IPS DF 4.7 (cell line): ENCODE measurements at regions not wholly inside any gene's neighbourhood (a gene's known extent, or its start where the extent isn't known, plus 50 kb on each side); places are given as distances from the start of the nearest gene placed in this dataset.
"Not testable (repeated sequence)": the region's sequence is repeated elsewhere in the genome, so short reads cannot be mapped to it uniquely, and the experiment has no call there.

Experiments used
- DNase-seq: peaks from one replicate; pipeline ENCODE4 v3.0.0-alpha.2; 2013; ENCODE audit warnings: low spot score; ENCODE audit errors: extremely low read depth

DNA sequence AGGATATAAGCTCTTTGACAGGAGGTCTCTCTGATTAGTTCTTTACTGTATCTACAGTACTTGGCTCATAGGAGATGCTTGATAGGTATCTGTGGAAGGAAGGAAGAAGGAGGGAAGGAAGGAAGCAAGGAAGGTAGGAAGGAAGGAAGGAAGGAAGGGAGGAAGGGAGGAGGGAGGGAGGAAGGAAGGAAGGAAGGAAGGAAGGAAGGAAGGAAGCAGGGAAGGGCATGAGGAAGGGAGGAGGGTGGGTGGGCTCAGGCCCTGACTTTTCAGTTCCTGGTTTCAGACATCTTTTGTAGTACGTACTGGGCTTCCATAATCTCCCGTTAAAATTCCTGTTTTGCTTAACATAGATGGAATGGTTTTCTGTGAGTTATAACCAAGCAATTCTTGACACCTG, 175.0 kb upstream of the NUDT4 start:
- no peak for DNase-seq

- DNase-seq = no peak
Measured at GRCh38 chr12:93203361-93203760, 174.4 kb upstream of the NUDT4 start.

- no peak for DNase-seq
Measured at GRCh38 chr12:93204896-93205295, 172.8 kb upstream of the NUDT4 start.

GRCh38 chr12:93205361-93205760, 172.4 kb upstream of the NUDT4 start:
- DNase-seq = no peak

GRCh38 chr12:93208011-93208410, 169.7 kb upstream of the NUDT4 start:
- DNase-seq = no peak

DNA sequence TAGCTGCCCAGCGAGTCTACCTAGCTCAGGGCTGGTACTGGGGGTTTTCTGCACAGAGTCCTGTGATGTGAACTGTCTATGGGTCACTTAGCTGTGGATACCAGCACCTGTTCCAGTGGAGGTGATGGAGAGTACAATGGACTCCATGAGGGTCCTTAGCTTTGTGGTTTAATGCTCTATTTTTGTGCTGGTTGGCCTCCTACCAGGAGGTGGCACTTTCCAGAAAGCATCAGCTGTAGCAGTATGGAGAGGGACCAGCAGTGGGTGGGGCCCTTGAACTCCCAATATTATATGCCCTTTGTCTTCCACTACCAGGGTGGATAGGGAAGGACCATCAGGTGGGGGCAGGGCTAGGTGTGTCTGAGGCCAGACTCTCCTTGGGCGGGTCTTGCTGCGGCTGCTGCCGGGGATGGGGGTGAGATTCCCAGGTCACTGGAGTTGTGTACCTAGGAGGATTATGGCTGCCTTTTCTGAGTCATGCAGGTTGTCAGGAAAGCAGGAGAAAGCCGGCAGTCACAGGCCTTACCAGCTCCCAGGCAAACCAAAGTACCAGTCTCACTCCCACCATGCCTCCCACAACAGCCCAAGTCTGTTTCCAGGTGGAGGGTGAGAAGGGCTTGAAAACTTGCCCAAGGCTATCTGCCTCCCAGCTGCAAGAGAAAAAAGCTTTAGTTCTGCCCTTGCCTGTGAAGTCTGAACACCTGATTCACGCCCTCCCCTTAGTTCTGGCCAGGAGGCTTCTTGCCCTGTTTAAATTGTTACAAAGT, 163.0 kb upstream of the NUDT4 start:
- DNase-seq = no peak

GRCh38 chr12:93215290-93215678, 162.4 kb upstream of the NUDT4 start:
- DNase-seq = no peak

- DNase-seq = no peak
Measured at GRCh38 chr12:93219947-93220346, 157.8 kb upstream of the NUDT4 start.

GRCh38 chr12:93221841-93222240, 155.9 kb upstream of the NUDT4 start:
- DNase-seq = no peak

DNA sequence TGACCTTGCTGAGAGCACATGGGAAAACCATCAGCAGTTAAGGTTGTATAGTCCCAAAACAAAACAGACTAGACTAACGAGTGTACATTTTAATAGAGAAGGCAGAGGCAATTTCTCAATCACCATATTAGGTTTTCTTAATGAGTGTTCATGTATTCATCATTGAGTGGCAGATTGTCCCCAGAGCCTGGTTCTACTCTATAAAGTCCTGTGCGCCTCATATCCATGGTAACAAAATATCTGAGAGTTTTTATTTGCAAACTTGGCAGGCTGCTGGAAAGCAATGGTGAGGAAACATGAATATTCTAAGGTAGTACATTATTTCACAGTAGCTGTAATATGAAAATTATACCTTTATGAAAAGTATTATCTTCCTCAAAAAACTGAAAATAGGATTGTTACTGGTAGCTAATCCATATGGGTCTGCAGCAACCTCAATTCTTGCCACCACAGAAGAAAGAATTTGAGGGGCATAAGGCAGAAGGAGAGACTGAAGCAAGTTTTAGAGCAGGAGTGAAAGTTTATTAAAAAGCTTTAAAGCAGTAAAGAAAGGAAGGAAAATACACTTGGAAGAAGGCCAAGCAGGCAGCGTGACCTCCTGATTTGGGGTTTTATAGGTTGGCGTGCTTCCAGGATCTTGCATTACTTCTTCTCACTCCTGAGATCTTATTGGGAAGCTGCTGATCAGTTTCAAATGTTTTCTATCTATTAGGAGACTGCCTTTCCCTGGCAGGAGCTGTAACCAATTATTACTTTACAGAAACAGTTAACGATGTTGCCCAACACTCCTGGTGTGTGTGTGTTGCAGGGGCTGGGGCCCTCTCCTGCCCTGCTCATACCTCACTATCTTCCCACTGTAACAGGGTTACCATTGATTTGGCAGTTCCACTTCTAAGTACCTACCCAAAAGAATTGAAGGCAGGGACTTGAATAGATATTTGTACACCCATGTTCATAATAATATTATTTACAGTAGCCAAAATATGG, 154.0 kb upstream of the NUDT4 start:
- DNase-seq = no peak

DNA sequence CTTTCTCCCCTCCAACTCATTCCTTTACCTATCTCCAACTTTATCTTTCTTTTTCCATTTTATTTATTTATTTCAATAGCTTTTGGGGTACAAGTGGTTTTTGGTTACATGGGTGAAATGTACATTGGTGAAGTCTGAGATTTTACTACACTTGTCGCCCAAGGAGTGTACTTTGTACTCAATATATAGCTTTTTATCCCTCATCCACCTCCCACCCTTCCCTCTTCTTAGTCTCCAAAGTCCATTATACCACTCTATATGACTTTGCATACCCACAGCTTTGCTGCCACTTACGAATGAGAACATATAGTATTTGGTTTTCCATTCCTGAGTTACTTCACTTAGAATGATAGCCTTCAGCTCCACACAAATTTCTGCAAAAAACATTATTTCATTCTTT, 152.6 kb upstream of the NUDT4 start:
- DNase-seq = no peak

DNA sequence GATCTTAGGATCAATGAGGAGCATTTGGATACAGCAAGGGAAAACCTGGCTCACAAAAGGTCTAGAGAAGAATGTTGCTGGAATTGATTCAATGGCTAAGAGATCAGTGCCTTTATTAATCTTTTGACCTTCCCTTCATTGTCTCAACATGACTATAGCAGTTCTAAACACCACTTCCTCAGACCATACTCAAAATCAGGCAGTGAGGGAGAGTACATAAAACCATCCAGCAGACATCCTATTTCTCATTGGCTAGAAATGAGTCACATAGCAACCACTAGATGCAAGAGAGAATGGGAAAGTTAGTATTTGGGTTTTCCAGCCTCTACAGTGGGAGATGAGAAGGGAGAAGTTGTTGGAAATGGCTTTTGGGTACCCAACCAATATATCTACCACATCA, 151.4 kb upstream of the NUDT4 start:
- no peak for DNase-seq

- DNase-seq = no peak
Measured at GRCh38 chr12:93229494-93230325, 148.0 kb upstream of the NUDT4 start.

- no peak for DNase-seq
Measured at GRCh38 chr12:93230326-93230720, 147.4 kb upstream of the NUDT4 start.

- no peak for DNase-seq
Measured at GRCh38 chr12:93231938-93232337, 145.8 kb upstream of the NUDT4 start.

GRCh38 chr12:93234641-93235040, 143.1 kb upstream of the NUDT4 start:
- no peak for DNase-seq

GRCh38 chr12:93235881-93236280, 141.8 kb upstream of the NUDT4 start:
- DNase-seq = no peak

GRCh38 chr12:93237235-93237915, 140.3 kb upstream of the NUDT4 start:
- DNase-seq = no peak

- not testable (repeated sequence) for DNase-seq
Measured at GRCh38 chr12:93238512-93239262, 139.0 kb upstream of the NUDT4 start.

DNA sequence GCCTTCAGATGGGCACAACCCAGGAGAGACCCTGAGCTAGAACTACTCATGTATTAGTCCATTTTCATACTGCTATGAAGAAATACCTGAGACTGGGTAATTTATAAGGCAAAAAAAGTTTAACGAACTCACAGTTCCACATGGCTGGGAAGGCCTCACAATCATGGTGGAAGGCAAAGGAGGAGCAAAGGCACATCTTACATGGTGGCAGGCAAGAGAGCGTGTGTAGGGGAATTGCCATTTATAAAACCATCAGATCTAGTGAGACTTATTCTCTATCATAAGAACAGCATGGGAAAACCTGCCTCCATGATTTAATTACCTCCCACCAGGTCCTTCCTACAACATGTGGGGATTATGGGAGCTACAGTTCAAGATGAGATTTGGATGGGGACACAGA, 137.9 kb upstream of the NUDT4 start:
- DNase-seq = not testable (repeated sequence)
